SH-SY5Y (cell line): ENCODE measurements at regions not wholly inside any gene's neighbourhood (a gene's known extent, or its start where the extent isn't known, plus 50 kb on each side); places are given as distances from the start of the nearest gene placed in this dataset.

ENCODE experiments used
- GATA2 ChIP-seq: IDR thresholded peaks from 2 replicates; pipeline ENCODE4 v1.6.1; 2011; ENCODE audit warnings: mild to moderate bottlenecking, low read depth, low read length
- GATA3 ChIP-seq: IDR thresholded peaks from 2 replicates; pipeline ENCODE4 v1.6.1; 2011; ENCODE audit warnings: low read depth, mild to moderate bottlenecking, low read length, moderate library complexity

- TF ChIP-seq GATA2 (no peak), GATA3 (no peak)
Observed at GRCh38 chr1:14140831-14141401, 440.9 kb downstream of the PRDM2 start.
